Sigmoid colon (tissue), 4 donors: ENCODE measurements at regions not wholly inside any gene's neighbourhood (a gene's known extent, or its start where the extent isn't known, plus 50 kb on each side); places are given as distances from the start of the nearest gene placed in this dataset.

Experiments used
- POLR2A ChIP-seq, 2 donors: fragments of 450-650 bp; IDR thresholded peaks; one replicate each; pipeline ENCODE4 v1.6.1; 2016; ENCODE audit warnings: antibody characterized with exemption in 2 of 2, mild to moderate bottlenecking in 2 of 2, moderate library complexity in 2 of 2
- POLR2AphosphoS5 ChIP-seq, 4 donors: sonication (generic); formaldehyde crosslinking; IDR thresholded peaks; one replicate each; pipeline ENCODE4 v1.6.1; 2017; ENCODE audit warnings: antibody characterized with exemption in 4 of 4
- TF ChIP-seq, protein P1 (sequence below), 4 experiments: fragments of 450-650 bp in 3 of 4; fragments of 200-600 bp in 1 of 4; IDR thresholded peaks; one replicate each; pipeline ENCODE4 v1.5.1; 2016 to 2019; ENCODE audit warnings: antibody characterized with exemption in 4 of 4, mild to moderate bottlenecking in 3 of 4, moderate library complexity in 2 of 4

DNA sequence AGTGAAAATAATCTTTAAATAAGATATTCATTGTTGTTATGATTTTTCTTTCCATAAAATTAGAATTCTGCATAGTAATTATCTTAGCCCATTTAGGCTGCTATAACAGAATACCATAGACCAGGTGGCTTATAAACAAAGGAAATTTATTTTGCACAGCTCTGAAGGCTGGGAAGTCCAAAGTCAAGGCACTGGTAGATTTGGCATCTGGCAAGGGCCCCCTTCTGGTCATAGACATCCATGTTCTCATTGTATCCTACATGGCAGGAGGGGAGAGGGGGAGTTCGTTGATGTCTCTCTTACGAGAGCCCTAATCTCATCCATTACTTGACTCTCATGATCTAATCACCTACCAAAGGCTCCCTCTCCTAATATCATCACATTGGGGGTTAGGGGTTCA is 175.0 kb upstream of the CCN2 start:
- TF ChIP-seq, protein P1, sequence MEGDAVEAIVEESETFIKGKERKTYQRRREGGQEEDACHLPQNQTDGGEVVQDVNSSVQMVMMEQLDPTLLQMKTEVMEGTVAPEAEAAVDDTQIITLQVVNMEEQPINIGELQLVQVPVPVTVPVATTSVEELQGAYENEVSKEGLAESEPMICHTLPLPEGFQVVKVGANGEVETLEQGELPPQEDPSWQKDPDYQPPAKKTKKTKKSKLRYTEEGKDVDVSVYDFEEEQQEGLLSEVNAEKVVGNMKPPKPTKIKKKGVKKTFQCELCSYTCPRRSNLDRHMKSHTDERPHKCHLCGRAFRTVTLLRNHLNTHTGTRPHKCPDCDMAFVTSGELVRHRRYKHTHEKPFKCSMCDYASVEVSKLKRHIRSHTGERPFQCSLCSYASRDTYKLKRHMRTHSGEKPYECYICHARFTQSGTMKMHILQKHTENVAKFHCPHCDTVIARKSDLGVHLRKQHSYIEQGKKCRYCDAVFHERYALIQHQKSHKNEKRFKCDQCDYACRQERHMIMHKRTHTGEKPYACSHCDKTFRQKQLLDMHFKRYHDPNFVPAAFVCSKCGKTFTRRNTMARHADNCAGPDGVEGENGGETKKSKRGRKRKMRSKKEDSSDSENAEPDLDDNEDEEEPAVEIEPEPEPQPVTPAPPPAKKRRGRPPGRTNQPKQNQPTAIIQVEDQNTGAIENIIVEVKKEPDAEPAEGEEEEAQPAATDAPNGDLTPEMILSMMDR (IDR thresholded peaks at IDR 0.05) = no peak
- no peak for TF ChIP-seq POLR2A (IDR thresholded peaks at IDR 0.05)
- TF ChIP-seq POLR2AphosphoS5 (IDR thresholded peaks at IDR 0.05) = no peak
